Lower leg skin (tissue), 4 donors: ENCODE measurements at regions not wholly inside any gene's neighbourhood (a gene's known extent, or its start where the extent isn't known, plus 50 kb on each side); places are given as distances from the start of the nearest gene placed in this dataset.
A peak's percentile ranks its signal among the peaks of the same experiment; 100 is the strongest.
"Not testable (repeated sequence)": the region's sequence is repeated elsewhere in the genome, so short reads cannot be mapped to it uniquely, and the experiment has no call there.

ENCODE experiments used
- DNase-seq, 2 donors: peaks; one replicate each; pipeline ENCODE4 v3.0.0-alpha.2; 2019; ENCODE audit warnings: low spot score in 2 of 2
- H3K4me3 ChIP-seq: fragments of 200-600 bp; sonication (generic); 2 replicates; pipeline ENCODE4 v1.5.1; 2017; ENCODE audit warnings: mild to moderate bottlenecking, low read depth; ENCODE audit not compliant: poor library complexity, severe bottlenecking
- CTCF ChIP-seq, 3 donors: fragments of 450-650 bp; IDR thresholded peaks; one replicate each; pipeline ENCODE4 v1.5.1; 2016; ENCODE audit warnings: antibody characterized with exemption in 3 of 3, mild to moderate bottlenecking in 3 of 3, moderate library complexity in 2 of 3
- POLR2A ChIP-seq, 2 donors: fragments of 450-650 bp; IDR thresholded peaks; one replicate each; pipeline ENCODE4 v1.6.1; 2016 to 2017; ENCODE audit warnings: antibody characterized with exemption in 2 of 2, mild to moderate bottlenecking in 1 of 2, moderate library complexity in 1 of 2
- WGBS, 2 donors: methylation state at CpG; one replicate each; pipeline ENCODE4 v1.1.5; 2018; 5-methylcytosine and 5-hydroxymethylcytosine counted together
- intact Hi-C: fragments of 100-400 bp; cut with DNase I; formaldehyde crosslinking; loops from one replicate; pipeline ENCODE4 v1.15.0; 2023; ENCODE audit warnings: low total_unique reads

- WGBS, 2 donors: 28 to 33% methylated on average over 5 of the region's 5 CpGs
- DNase-seq: no peak
- intact Hi-C loops: no loop called here
- no peak overlapping the region for H3K4me3 ChIP-seq
- TF ChIP-seq POLR2A (IDR thresholded peaks at IDR 0.05) (no peak), CTCF (IDR thresholded peaks at IDR 0.05) (no peak)
Measured at GRCh38 chr4:81676537-81676936, 204.8 kb upstream of the RASGEF1B start.

- TF ChIP-seq POLR2A (IDR thresholded peaks at IDR 0.05) (no peak), CTCF (IDR thresholded peaks at IDR 0.05) (no peak)
- intact Hi-C loops: no loop called here
- no peak overlapping the region for H3K4me3 ChIP-seq
- DNase-seq: peak; percentile 18 to 79
- 42 to 63% methylated on average over 7 of the region's 7 CpGs for WGBS, 2 donors
Measured at GRCh38 chr4:81675791-81676393, 204.2 kb upstream of the RASGEF1B start.

- TF ChIP-seq CTCF (IDR thresholded peaks at IDR 0.05) (no peak), POLR2A (IDR thresholded peaks at IDR 0.05) (no peak)
- WGBS, 2 donors: 81 to 91% methylated on average over 4 of the region's 4 CpGs
- H3K4me3 ChIP-seq: no peak overlapping the region
- DNase-seq: no peak
- intact Hi-C loops: no loop called here
Measured at GRCh38 chr4:81673961-81674360, 202.3 kb upstream of the RASGEF1B start.

GRCh38 chr4:81668328-81668727 is 196.6 kb upstream of the RASGEF1B start:
- WGBS, 2 donors: 45 to 48% methylated on average over 7 of the region's 7 CpGs
- DNase-seq, H3K4me3 ChIP-seq, intact Hi-C loops: not testable (repeated sequence)

- 71 to 79% methylated on average over 2 of the region's 2 CpGs for WGBS, 2 donors
- TF ChIP-seq CTCF (IDR thresholded peaks at IDR 0.05) (no peak), POLR2A (IDR thresholded peaks at IDR 0.05) (no peak)
- intact Hi-C loops: no loop called here
- no peak overlapping the region for H3K4me3 ChIP-seq
- no peak for DNase-seq
Measured at GRCh38 chr4:81667539-81667938, 195.8 kb upstream of the RASGEF1B start.

GRCh38 chr4:81666491-81666890 is 194.8 kb upstream of the RASGEF1B start:
- no peak for TF ChIP-seq POLR2A (IDR thresholded peaks at IDR 0.05)
- TF ChIP-seq CTCF (IDR thresholded peaks at IDR 0.05): no peak
- DNase-seq: no peak
- intact Hi-C loops: no loop called here
- no peak overlapping the region for H3K4me3 ChIP-seq
